Muscle of leg (tissue), 3 donors: ENCODE measurements at regions not wholly inside any gene's neighbourhood (a gene's known extent, or its start where the extent isn't known, plus 50 kb on each side); places are given as distances from the start of the nearest gene placed in this dataset.

Experiments used
- DNase-seq: peaks from one replicate; pipeline ENCODE4 v3.0.0; 2013
- H3K27ac ChIP-seq: one replicate; pipeline ENCODE4 v1.5.1; 2013; ENCODE audit warnings: mild to moderate bottlenecking, low read length, control low read depth
- H3K27me3 ChIP-seq: one replicate; pipeline ENCODE4 v1.6.1; 2013; ENCODE audit warnings: low read length; ENCODE audit not compliant: control insufficient read depth, insufficient read depth
- H3K36me3 ChIP-seq: one replicate; pipeline ENCODE4 v1.6.1; 2013; ENCODE audit warnings: low read length; ENCODE audit not compliant: control insufficient read depth, insufficient read depth
- H3K4me1 ChIP-seq: one replicate; pipeline ENCODE4 v1.6.1; 2013; ENCODE audit warnings: low read length; ENCODE audit not compliant: control insufficient read depth, insufficient read depth
- H3K4me3 ChIP-seq: one replicate; pipeline ENCODE4 v1.5.1; 2013; ENCODE audit warnings: low read length, control low read depth
- H3K9me3 ChIP-seq: replicated peaks from 2 replicates; pipeline ENCODE4 v1.6.1; 2013; ENCODE audit warnings: low read depth, low read length; ENCODE audit not compliant: control insufficient read depth
- WGBS: methylation state at CpG from one replicate; pipeline ENCODE4 v1.1.5; 2013; ENCODE audit warnings: missing lambda C conversion rate; ENCODE audit not compliant: insufficient coverage; 5-methylcytosine and 5-hydroxymethylcytosine counted together

GRCh38 chr15:97101572-97101971 is 771.1 kb downstream of the NR2F2 start:
- no peaks in the 10 kb centered on the region for H3K36me3 ChIP-seq
- no peaks in the 10 kb centered on the region for H3K27me3 ChIP-seq
- H3K4me3 ChIP-seq = no peak overlapping the region
- H3K4me1 ChIP-seq = no peaks in the 10 kb centered on the region
- DNase-seq = no peak
- H3K27ac ChIP-seq = no peak overlapping the region
- no peaks in the 10 kb centered on the region for H3K9me3 ChIP-seq

DNA sequence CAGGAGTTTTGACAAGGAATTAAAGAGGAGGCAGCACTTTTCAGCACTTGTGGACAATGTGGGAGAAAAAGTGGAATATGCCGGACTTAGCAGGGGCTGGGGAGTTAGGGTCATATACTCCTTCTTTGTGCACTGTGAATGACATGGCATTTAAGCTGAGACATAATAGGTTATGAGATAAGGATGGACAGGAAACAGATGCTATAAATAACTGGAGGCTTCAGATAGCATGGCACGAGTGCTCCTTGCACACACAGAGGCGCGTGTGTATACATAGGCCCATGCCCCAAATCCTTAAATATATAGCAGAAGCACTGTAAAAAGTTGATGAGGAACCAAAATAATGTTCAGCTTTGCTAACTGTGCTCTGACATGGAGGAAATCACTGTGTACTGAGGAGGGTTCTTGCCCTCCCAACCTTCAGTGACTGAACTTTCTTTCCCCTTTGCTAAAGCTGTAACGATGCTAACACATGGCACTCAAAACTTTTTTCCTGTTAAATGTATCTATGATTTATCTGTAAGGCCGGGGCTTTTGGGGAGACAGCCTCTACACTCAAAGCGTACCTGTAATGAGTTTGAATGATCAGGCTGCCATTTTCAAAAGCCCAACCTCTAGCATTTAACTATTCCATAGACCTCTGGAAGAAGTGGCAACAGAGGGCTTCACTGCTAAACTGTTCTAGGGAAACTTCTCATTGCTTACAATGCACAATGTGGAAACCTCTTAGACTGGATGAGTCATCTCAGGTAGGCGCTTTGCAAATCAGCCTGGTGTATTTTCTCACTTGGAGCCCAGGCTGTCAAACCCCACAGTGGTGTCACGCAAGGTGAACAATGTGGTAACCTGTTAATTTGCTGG is 784.6 kb downstream of the NR2F2 start:
- H3K9me3 ChIP-seq = peaks cover 2% of the 10 kb centered on the region
- 75% methylated on average over 5 of the region's 9 CpGs for WGBS
- DNase-seq = no peak

DNA sequence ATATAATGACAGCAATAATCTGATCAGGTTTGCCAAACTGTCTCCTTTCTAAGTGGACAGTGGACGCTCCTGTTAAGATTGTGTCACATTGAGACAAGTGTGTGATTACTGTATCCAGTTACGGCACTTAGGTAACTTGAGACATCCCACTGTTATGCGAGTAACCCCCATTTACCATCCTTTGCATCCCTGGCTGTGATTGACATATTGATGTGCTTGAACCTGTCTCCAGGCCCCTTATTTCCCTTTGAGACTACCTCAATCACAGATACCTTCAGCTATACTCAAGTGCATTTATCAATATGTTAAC is 785.2 kb downstream of the NR2F2 start:
- no CpG with 5 or more reads among the region's 3 CpGs for WGBS
- H3K27ac ChIP-seq = no peak overlapping the region

More for the DNA sequence above, 784.6 kb downstream of the NR2F2 start:
- Histone ChIP-seq H3K27me3 (no peaks in the 10 kb centered on the region), H3K4me3 (no peak overlapping the region), H3K36me3 (no peaks in the 10 kb centered on the region), H3K27ac (no peak overlapping the region), H3K4me1 (no peaks in the 10 kb centered on the region)

DNA sequence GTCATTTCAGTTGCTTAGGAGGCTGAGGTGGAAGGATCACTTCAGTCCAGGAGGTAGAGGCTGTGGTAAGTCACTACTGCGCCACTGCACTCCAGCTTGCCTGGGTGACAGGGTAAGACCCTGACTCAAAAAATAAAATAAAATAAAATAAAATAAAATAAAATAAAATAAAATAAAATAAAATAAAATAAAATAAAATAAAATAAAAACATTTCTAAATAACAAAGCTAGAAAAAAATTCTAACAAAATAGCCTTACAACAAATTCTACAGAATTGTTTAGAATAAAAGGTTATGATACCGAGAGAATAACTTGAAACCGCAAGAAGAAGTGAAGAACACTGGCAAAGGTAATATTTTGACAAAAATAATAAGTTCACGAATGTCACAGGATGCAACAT is 794.3 kb downstream of the NR2F2 start:
- no peaks in the 10 kb centered on the region for H3K27me3 ChIP-seq
- no peaks in the 10 kb centered on the region for H3K36me3 ChIP-seq
- no peak overlapping the region for H3K4me3 ChIP-seq
- no peak for DNase-seq
- WGBS = no CpG with 5 or more reads among the region's 4 CpGs
- no peaks in the 10 kb centered on the region for H3K4me1 ChIP-seq
- no peak overlapping the region for H3K27ac ChIP-seq
- H3K9me3 ChIP-seq = no peaks in the 10 kb centered on the region

More for the DNA sequence above, 785.2 kb downstream of the NR2F2 start:
- no peaks in the 10 kb centered on the region for H3K36me3 ChIP-seq
- peaks cover 2% of the 10 kb centered on the region for H3K9me3 ChIP-seq
- H3K27me3 ChIP-seq = no peaks in the 10 kb centered on the region
- no peak for DNase-seq
- no peak overlapping the region for H3K4me3 ChIP-seq
- H3K4me1 ChIP-seq = no peaks in the 10 kb centered on the region

DNA sequence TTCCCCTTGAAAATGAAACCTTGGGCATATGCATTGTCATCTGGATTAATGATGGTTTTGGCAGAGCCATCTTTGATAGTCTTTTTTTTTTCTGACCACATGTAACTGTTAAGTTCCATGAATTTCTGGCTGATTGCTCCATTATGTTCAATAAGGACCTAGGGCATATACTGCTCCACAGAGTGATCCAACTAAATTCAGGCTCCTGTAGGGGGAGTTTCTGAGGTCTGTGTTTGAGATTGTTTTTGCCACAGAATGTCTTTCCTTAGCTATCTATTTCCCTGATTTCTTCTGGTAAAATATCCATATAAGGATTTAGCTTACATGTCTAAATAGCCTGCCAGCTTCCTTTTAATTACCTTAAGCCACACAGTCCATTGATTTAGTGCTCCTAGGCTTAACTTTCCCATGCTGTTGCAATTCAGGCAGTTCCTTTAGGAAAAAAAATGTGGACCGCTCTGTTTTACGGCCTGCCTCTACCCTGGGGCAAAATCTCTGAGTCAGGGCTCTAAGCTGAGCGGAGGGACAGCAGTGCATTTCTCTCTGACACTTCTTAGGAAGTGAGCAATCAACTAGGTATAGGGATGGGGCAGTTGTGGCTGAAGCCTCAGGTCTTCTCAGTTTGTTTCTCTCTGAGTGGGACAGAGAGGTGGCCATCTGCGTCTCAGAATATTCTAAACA is 796.2 kb downstream of the NR2F2 start:
- 40% methylated on average over 2 of the region's 4 CpGs for WGBS
- no peak for DNase-seq
- Histone ChIP-seq H3K4me3 (no peak overlapping the region), H3K27ac (no peak overlapping the region), H3K4me1 (no peaks in the 10 kb centered on the region), H3K9me3 (no peaks in the 10 kb centered on the region), H3K27me3 (no peaks in the 10 kb centered on the region), H3K36me3 (no peaks in the 10 kb centered on the region)

GRCh38 chr15:97129674-97130073 is 799.2 kb downstream of the NR2F2 start:
- Histone ChIP-seq H3K4me3 (no peak overlapping the region), H3K4me1 (no peaks in the 10 kb centered on the region), H3K36me3 (no peaks in the 10 kb centered on the region), H3K9me3 (peaks cover 3% of the 10 kb centered on the region), H3K27ac (no peak overlapping the region), H3K27me3 (no peaks in the 10 kb centered on the region)
- DNase-seq = no peak
- 57% methylated on average over 1 of the region's 4 CpGs for WGBS

DNA sequence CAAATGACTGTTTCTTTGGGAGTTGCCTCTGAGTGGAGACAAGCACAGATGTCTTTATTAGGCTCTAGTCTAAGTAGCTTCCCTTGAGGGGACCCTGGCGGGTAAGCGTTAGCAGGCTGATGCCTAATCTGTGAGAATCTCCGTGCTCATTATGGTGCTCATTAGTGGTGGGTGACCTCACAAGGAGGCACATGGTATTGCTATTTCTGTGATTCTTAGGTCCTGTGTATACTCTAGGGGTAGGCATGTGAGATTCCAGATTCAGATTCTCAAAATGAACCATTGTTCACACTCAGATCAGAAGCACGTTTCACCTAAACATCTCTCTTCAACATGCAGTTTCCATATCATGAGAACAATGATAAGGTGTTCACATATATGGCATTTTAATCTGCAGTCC is 809.7 kb downstream of the NR2F2 start:
- H3K4me3 ChIP-seq = no peak overlapping the region
- no peaks in the 10 kb centered on the region for H3K9me3 ChIP-seq
- H3K4me1 ChIP-seq = no peaks in the 10 kb centered on the region
- no peaks in the 10 kb centered on the region for H3K27me3 ChIP-seq
- H3K36me3 ChIP-seq = no peaks in the 10 kb centered on the region
- whole genome bisulfite sequencing = 22% methylated on average over 3 of the region's 4 CpGs
- H3K27ac ChIP-seq = no peak overlapping the region
- DNase-seq = no peak

- H3K27ac ChIP-seq = no peak overlapping the region
- H3K4me3 ChIP-seq = no peak overlapping the region
- H3K9me3 ChIP-seq = no peaks in the 10 kb centered on the region
- no peaks in the 10 kb centered on the region for H3K27me3 ChIP-seq
- no CpG with 5 or more reads among the region's 1 CpG for WGBS
- no peaks in the 10 kb centered on the region for H3K36me3 ChIP-seq
- H3K4me1 ChIP-seq = no peaks in the 10 kb centered on the region
- DNase-seq = no peak
Measured at GRCh38 chr15:97141360-97141759, 810.9 kb downstream of the NR2F2 start.

DNA sequence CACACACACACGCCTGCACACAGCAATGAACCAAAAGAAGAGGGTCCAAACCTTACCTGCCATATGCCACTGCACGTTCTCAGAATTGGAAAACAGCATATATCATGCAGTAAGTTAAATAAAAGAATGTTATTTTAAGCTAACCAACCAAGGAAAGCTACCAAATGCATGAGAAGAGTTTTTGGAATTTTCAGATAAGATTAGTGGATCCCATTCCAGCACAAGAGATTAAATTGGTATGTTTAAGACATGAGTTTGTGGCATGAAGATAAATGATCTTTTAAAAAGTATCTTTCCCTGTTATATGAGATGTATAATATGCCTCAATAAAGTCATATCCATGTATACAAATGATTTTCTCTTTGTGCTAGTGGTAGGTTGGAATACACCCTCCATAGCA is 811.4 kb downstream of the NR2F2 start:
- WGBS = no CpG with 5 or more reads among the region's 2 CpGs
- H3K4me1 ChIP-seq = no peaks in the 10 kb centered on the region
- no peak overlapping the region for H3K4me3 ChIP-seq
- no peaks in the 10 kb centered on the region for H3K36me3 ChIP-seq
- H3K27me3 ChIP-seq = no peaks in the 10 kb centered on the region
- H3K27ac ChIP-seq = no peak overlapping the region
- no peak for DNase-seq
- H3K9me3 ChIP-seq = no peaks in the 10 kb centered on the region

DNA sequence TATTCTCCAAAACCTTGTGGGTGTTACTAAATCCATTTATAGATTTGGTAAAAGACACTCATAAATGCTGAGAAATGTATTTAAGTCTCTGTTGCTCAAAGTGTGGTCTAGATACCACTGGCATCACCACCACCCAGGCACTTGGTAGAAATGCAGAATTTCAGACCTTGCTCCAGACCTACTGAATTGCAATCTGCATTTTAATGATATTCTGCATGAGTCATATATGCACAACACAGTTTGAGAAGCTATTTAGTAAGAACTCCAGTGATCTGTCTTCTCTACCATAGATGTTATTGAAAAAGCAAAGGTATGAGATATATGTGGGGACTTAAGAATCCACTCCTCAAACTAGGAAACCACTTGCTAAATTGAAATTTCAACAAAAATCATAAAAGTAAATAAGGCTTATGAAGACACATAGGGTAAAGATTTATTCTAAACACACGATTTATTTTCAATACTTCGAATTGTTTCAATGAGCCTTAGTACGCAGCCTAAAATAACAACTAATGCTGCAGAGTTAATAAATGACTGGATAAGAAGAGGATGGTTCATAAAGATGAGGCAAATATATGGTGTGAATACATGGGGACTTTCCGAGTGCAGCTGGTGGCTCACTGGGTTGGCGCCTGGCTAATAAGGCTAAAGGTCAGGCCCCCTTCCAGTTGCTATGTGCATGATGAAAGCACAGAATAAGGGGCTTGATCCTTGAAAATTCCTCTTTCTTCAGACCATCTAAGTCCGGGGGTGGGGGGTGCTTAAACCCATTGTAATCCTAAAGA is 813.3 kb downstream of the NR2F2 start:
- no peak overlapping the region for H3K27ac ChIP-seq
- no peaks in the 10 kb centered on the region for H3K27me3 ChIP-seq
- H3K4me3 ChIP-seq = no peak overlapping the region
- H3K9me3 ChIP-seq = no peaks in the 10 kb centered on the region
- DNase-seq = no peak
- WGBS = 61% methylated on average over 3 of the region's 6 CpGs
- no peaks in the 10 kb centered on the region for H3K4me1 ChIP-seq
- no peaks in the 10 kb centered on the region for H3K36me3 ChIP-seq
